GM23248 (cell line): ENCODE measurements at regions not wholly inside any gene's neighbourhood (a gene's known extent, or its start where the extent isn't known, plus 50 kb on each side); places are given as distances from the start of the nearest gene placed in this dataset.

Source experiments
- DNase-seq: peaks from one replicate; pipeline ENCODE4 v3.0.0-alpha.2; 2015
- H2AFZ ChIP-seq: fragments of 200-600 bp; sonication (generic); 2 replicates; pipeline ENCODE4 v1.6.1; 2016; ENCODE audit warnings: antibody characterized with exemption
- H3F3A ChIP-seq: fragments of 200-600 bp; sonication (generic); 2 replicates; pipeline ENCODE4 v1.6.1; 2016; ENCODE audit warnings: mild to moderate bottlenecking, antibody characterized with exemption, mixed run types; ENCODE audit not compliant: insufficient read depth
- H3K27ac ChIP-seq: fragments of 200-600 bp; sonication (generic); 2 replicates; pipeline ENCODE4 v1.5.1; 2016; ENCODE audit warnings: mild to moderate bottlenecking
- H3K27me3 ChIP-seq: fragments of 200-600 bp; sonication (generic); replicated peaks from 2 replicates; pipeline ENCODE4 v1.6.1; 2016; ENCODE audit warnings: mild to moderate bottlenecking; ENCODE audit not compliant: insufficient read depth
- H3K36me3 ChIP-seq: fragments of 200-600 bp; sonication (generic); 2 replicates; pipeline ENCODE4 v1.6.1; 2016; ENCODE audit warnings: low read depth, mild to moderate bottlenecking
- H3K4me1 ChIP-seq: fragments of 200-600 bp; sonication (generic); 2 replicates; pipeline ENCODE4 v1.6.1; 2016; ENCODE audit warnings: mild to moderate bottlenecking; ENCODE audit not compliant: insufficient read depth
- H3K4me2 ChIP-seq: fragments of 200-600 bp; sonication (generic); one replicate; pipeline ENCODE4 v1.6.1; 2016; ENCODE audit warnings: mild to moderate bottlenecking; ENCODE audit not compliant: unreplicated experiment
- H3K4me3 ChIP-seq: fragments of 200-600 bp; sonication (generic); 2 replicates; pipeline ENCODE4 v1.5.1; 2016; ENCODE audit warnings: mild to moderate bottlenecking
- H3K79me2 ChIP-seq: fragments of 200-600 bp; sonication (generic); 2 replicates; pipeline ENCODE4 v1.6.1; 2016; ENCODE audit warnings: mild to moderate bottlenecking; ENCODE audit not compliant: insufficient read depth
- H3K9ac ChIP-seq: fragments of 200-600 bp; sonication (generic); 2 replicates; pipeline ENCODE4 v1.6.1; 2016; ENCODE audit warnings: mild to moderate bottlenecking
- H3K9me2 ChIP-seq: fragments of 200-600 bp; sonication (generic); 2 replicates; pipeline ENCODE4 v1.6.1; 2016; ENCODE audit warnings: mixed run types, mild to moderate bottlenecking, moderate library complexity; ENCODE audit not compliant: insufficient read depth
- H3K9me3 ChIP-seq: fragments of 200-600 bp; sonication (generic); one replicate; pipeline ENCODE4 v1.6.1; 2017; ENCODE audit warnings: low read depth
- H4K20me1 ChIP-seq: fragments of 200-600 bp; sonication (generic); 2 replicates; pipeline ENCODE4 v1.6.0; 2016; ENCODE audit not compliant: insufficient read depth
- EZH2 ChIP-seq: fragments of 200-600 bp; sonication (generic); IDR thresholded peaks from 2 replicates; pipeline ENCODE4 v1.6.1; 2018; ENCODE audit warnings: antibody characterized with exemption, mild to moderate bottlenecking; ENCODE audit not compliant: insufficient read depth, poor library complexity, severe bottlenecking
- EZH2phosphoT487 ChIP-seq: fragments of 200-600 bp; sonication (generic); IDR thresholded peaks from 2 replicates; pipeline ENCODE4 v1.6.1; 2018; ENCODE audit warnings: antibody characterized with exemption, moderate library complexity, mild to moderate bottlenecking, low read depth; ENCODE audit not compliant: insufficient read depth
- WGBS, 2 experiments: methylation state at CpG; one replicate each; pipeline ENCODE4 v1.1.6; 2015 to 2017; ENCODE audit warnings: low lambda C conversion rate in 2 of 2, low coverage in 1 of 2; ENCODE audit errors: missing lambda C conversion rate in 2 of 2; 5-methylcytosine and 5-hydroxymethylcytosine counted together
- in situ Hi-C: fragments of 300-500 bp; cut with MboI; formaldehyde crosslinking; loops from 2 replicates; pipeline ENCODE4 v1.15.0; 2020

- in situ Hi-C loops, result no loop called here
- H3K4me2 ChIP-seq, result peak overlapping the region; percentile 24
- H3F3A ChIP-seq, result peaks cover 34% of the 10 kb centered on the region
- peak; percentile 68 for DNase-seq
- H3K27me3 ChIP-seq, result no peaks in the 10 kb centered on the region
- no peaks in the 10 kb centered on the region for H3K9me3 ChIP-seq
- TF ChIP-seq EZH2 (no peak), EZH2phosphoT487 (no peak)
- no peaks in the 10 kb centered on the region for H3K79me2 ChIP-seq
- no peak overlapping the region for H3K4me3 ChIP-seq
- H3K9ac ChIP-seq, result peak overlapping the region; percentile 10; the same call in 1 of the 2 replicates
- H2AFZ ChIP-seq, result peak overlapping the region; percentile 7; the same call in 1 of the 2 replicates
- 15 to 17% methylated on average over 3 of the region's 3 CpGs for WGBS, 2 experiments
- H3K9me2 ChIP-seq, result no peaks in the 10 kb centered on the region
- no peaks in the 10 kb centered on the region for H4K20me1 ChIP-seq
- peak overlapping the region; percentile 72 for H3K27ac ChIP-seq
- H3K4me1 ChIP-seq, result peaks cover 37% of the 10 kb centered on the region
- no peaks in the 10 kb centered on the region for H3K36me3 ChIP-seq
Measured at GRCh38 chr3:55341502-55342031, 145.5 kb downstream of the WNT5A start.

DNA sequence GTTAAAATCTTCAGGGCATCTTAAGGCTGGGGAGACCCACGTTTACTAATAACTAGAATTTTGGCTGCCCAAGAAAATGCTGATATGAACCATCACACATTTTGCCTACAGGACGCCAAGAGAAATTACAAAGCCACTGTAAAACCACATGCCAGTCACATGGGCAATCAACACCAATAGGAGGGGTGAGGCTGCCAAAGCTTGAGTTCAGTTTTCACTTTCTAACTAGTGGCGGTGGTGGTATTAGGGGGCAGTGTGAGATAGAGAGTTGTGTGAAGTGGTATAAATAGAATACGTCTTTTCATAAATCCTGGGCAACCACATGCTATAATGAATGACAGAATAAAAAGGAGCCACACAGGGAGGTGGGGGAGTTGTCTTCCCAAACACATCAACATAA lies 147.3 kb downstream of the WNT5A start:
- no peak for DNase-seq
- no peaks in the 10 kb centered on the region for H3K9me2 ChIP-seq
- no peak overlapping the region for H3K27ac ChIP-seq
- no peak overlapping the region for H2AFZ ChIP-seq
- H3K4me3 ChIP-seq, result no peak overlapping the region
- H3K36me3 ChIP-seq, result no peaks in the 10 kb centered on the region
- H3K4me2 ChIP-seq, result no peak overlapping the region
- H3K27me3 ChIP-seq, result no peaks in the 10 kb centered on the region
- H3K9ac ChIP-seq, result no peak overlapping the region
- in situ Hi-C loops, result no loop called here
- H3K79me2 ChIP-seq, result no peaks in the 10 kb centered on the region
- no peaks in the 10 kb centered on the region for H3K9me3 ChIP-seq
- peaks cover 39% of the 10 kb centered on the region for H3K4me1 ChIP-seq
- WGBS, 2 experiments, result 74 to 76% methylated on average over 4 of the region's 4 CpGs
- H3F3A ChIP-seq, result peaks cover 36% of the 10 kb centered on the region
- TF ChIP-seq EZH2phosphoT487, result no peak
- no peak for TF ChIP-seq EZH2
- no peaks in the 10 kb centered on the region for H4K20me1 ChIP-seq

- Histone ChIP-seq H3K4me2 (no peak overlapping the region), H3K36me3 (no peaks in the 10 kb centered on the region), H3K4me1 (peaks cover 42% of the 10 kb centered on the region), H3K79me2 (no peaks in the 10 kb centered on the region), H3K9ac (no peak overlapping the region), H3K27ac (no peak overlapping the region), H2AFZ (no peak overlapping the region), H3K9me2 (no peaks in the 10 kb centered on the region), H3K4me3 (no peak overlapping the region), H4K20me1 (no peaks in the 10 kb centered on the region), H3F3A (peaks cover 40% of the 10 kb centered on the region), H3K9me3 (no peaks in the 10 kb centered on the region), H3K27me3 (no peaks in the 10 kb centered on the region)
- in situ Hi-C loops, result no loop called here
- DNase-seq, result no peak
- TF ChIP-seq EZH2phosphoT487, result no peak
- no peak for TF ChIP-seq EZH2
- WGBS, 2 experiments, result 72 to 79% methylated on average over 3 of the region's 3 CpGs
Measured at GRCh38 chr3:55339390-55339789, 147.7 kb downstream of the WNT5A start.

- peaks cover 40% of the 10 kb centered on the region for H3F3A ChIP-seq
- no peak for DNase-seq
- no peak overlapping the region for H2AFZ ChIP-seq
- no peak overlapping the region for H3K4me2 ChIP-seq
- WGBS, 2 experiments, result 72 to 74% methylated on average over 10 of the region's 10 CpGs
- H3K9me3 ChIP-seq, result no peaks in the 10 kb centered on the region
- H3K4me1 ChIP-seq, result peaks cover 41% of the 10 kb centered on the region
- in situ Hi-C loops, result no loop called here
- no peaks in the 10 kb centered on the region for H3K36me3 ChIP-seq
- no peak overlapping the region for H3K4me3 ChIP-seq
- no peaks in the 10 kb centered on the region for H4K20me1 ChIP-seq
- TF ChIP-seq EZH2phosphoT487, result no peak
- no peak for TF ChIP-seq EZH2
- no peak overlapping the region for H3K27ac ChIP-seq
- H3K9me2 ChIP-seq, result no peaks in the 10 kb centered on the region
- H3K27me3 ChIP-seq, result no peaks in the 10 kb centered on the region
- H3K79me2 ChIP-seq, result no peaks in the 10 kb centered on the region
- H3K9ac ChIP-seq, result no peak overlapping the region
Measured at GRCh38 chr3:55337641-55338180, 149.4 kb downstream of the WNT5A start.

DNA sequence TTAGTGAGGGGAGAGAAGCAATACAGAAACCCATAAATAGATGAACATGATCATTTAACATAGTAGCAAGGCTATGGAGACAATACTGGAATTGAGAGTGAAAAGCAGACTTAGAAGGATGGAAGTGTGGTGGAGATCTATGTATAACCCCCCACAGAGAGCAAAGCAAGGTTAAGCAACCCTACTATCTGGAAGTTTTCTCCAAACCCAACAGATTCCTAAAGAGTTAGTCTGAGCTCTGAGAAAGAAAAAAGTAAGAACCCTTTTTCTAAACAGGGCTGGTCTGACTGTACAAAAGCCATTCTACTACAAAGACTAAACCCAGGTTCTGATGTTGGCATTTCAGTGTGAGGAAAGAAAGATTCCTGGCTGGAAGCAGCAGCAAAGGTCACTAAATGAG lies 153.2 kb downstream of the WNT5A start:
- no peaks in the 10 kb centered on the region for H3K9me3 ChIP-seq
- H3F3A ChIP-seq, result peaks cover 38% of the 10 kb centered on the region
- TF ChIP-seq EZH2phosphoT487 (no peak), EZH2 (no peak)
- peak; percentile 82 for DNase-seq
- H3K9me2 ChIP-seq, result no peaks in the 10 kb centered on the region
- 0 out of 2 replicates have a peak overlapping the region, but pooled peaks have one; percentile 7 for H2AFZ ChIP-seq
- no peak overlapping the region for H3K4me3 ChIP-seq
- H3K36me3 ChIP-seq, result no peaks in the 10 kb centered on the region
- H3K27me3 ChIP-seq, result no peaks in the 10 kb centered on the region
- H3K27ac ChIP-seq, result peak overlapping the region; percentile 71
- peaks cover 43% of the 10 kb centered on the region for H3K4me1 ChIP-seq
- no peaks in the 10 kb centered on the region for H4K20me1 ChIP-seq
- in situ Hi-C loops, result no loop called here
- 0 out of 2 replicates have a peak overlapping the region, but pooled peaks have one; percentile 6 for H3K9ac ChIP-seq
- peak overlapping the region; percentile 43 for H3K4me2 ChIP-seq
- no peaks in the 10 kb centered on the region for H3K79me2 ChIP-seq
